ENCODE measurements at regions not wholly inside any gene's neighbourhood (a gene's known extent, or its start where the extent isn't known, plus 50 kb on each side); places are given as distances from the start of the nearest gene placed in this dataset.

- ChIA-PET POLR2A (no interaction called here), CTCF (interaction anchor here (0.7 kb wide), 2 partner anchors 16 to 24 kb away, joined by 3 read pairs; no protein-coding TSS in a partner anchor)
- Histone ChIP-seq H3K9me3 (ENCODE audit: control insufficient read depth, insufficient read depth, low read depth, low read length) (no peaks in the 10 kb centered on the region), H3K4me1 (ENCODE audit: control insufficient read depth, insufficient read depth, low read length) (no peaks in the 10 kb centered on the region), H3K27ac (ENCODE audit: extremely low read depth, low read depth, low read length) (no peak overlapping the region), H3K4me3 (ENCODE audit: low read depth, low read length) (no peak overlapping the region), H3K36me3 (ENCODE audit: control insufficient read depth in 2 of 2, insufficient read depth in 1 of 2, low read length in 2 of 2) (no peaks in the 10 kb centered on the region)
- TF ChIP-seq GLI4 (tag by site-specific recombination; IDR thresholded peaks at IDR 0.05) (no peak), ZNF239 (tag by site-specific recombination; IDR thresholded peaks at IDR 0.05) (no peak), ZNF645 (tag by site-specific recombination; IDR thresholded peaks at IDR 0.05) (no peak), ZNF140 (tag by site-specific recombination; IDR thresholded peaks at IDR 0.05) (no peak), ZNF394 (tag by site-specific recombination; IDR thresholded peaks at IDR 0.05; ENCODE audit: borderline replicate concordance) (no peak), ZNF561 (tag by site-specific recombination; IDR thresholded peaks at IDR 0.05; ENCODE audit: borderline replicate concordance) (no peak), KLF10 (tag by site-specific recombination; IDR thresholded peaks at IDR 0.05) (no peak), CTCF (tag by site-specific recombination; IDR thresholded peaks at IDR 0.05) (no peak), ZNF18 (tag by site-specific recombination; IDR thresholded peaks at IDR 0.05) (0 out of 2 replicates have a peak, but pooled peaks have one; percentile 40), ZFHX2 (tag by site-specific recombination; conservative IDR thresholded peaks at IDR 0.05) (peak; percentile 53)
Measured at GRCh38 chr1:182739545-182739944, 50.0 kb upstream of the NPL start.
